Endodermal cell (in vitro differentiated cells): ENCODE measurements at regions not wholly inside any gene's neighbourhood (a gene's known extent, or its start where the extent isn't known, plus 50 kb on each side); places are given as distances from the start of the nearest gene placed in this dataset.

ENCODE experiments used
- DNase-seq: peaks from one replicate; pipeline ENCODE4 v3.0.0-alpha.2; 2017
- H3K27ac ChIP-seq: 2 replicates; pipeline ENCODE4 v1.5.1; 2013; ENCODE audit warnings: mild to moderate bottlenecking, low read depth, low read length, moderate library complexity
- H3K27me3 ChIP-seq: 2 replicates; pipeline ENCODE4 v1.6.1; 2013; ENCODE audit warnings: mild to moderate bottlenecking, low read length, moderate library complexity; ENCODE audit not compliant: insufficient read depth, control insufficient read depth, poor library complexity, severe bottlenecking
- H3K36me3 ChIP-seq: 2 replicates; pipeline ENCODE4 v1.7.0; 2013; ENCODE audit warnings: mild to moderate bottlenecking, low read length, moderate library complexity; ENCODE audit not compliant: control insufficient read depth, insufficient read depth
- H3K4me1 ChIP-seq: one replicate; pipeline ENCODE4 v1.7.0; 2013; ENCODE audit warnings: low read length; ENCODE audit not compliant: control insufficient read depth, insufficient read depth
- H3K4me3 ChIP-seq: 2 replicates; pipeline ENCODE4 v1.5.1; 2013; ENCODE audit warnings: mild to moderate bottlenecking, low read length, moderate library complexity
- H3K9ac ChIP-seq: 2 replicates; pipeline ENCODE4 v1.6.1; 2013; ENCODE audit warnings: mild to moderate bottlenecking, low read length, moderate library complexity; ENCODE audit not compliant: poor library complexity, severe bottlenecking; ENCODE audit errors: extremely low read depth
- H3K9me3 ChIP-seq: 2 replicates; pipeline ENCODE4 v1.6.1; 2013; ENCODE audit warnings: mild to moderate bottlenecking, low read length, moderate library complexity; ENCODE audit not compliant: control insufficient read depth
- H3K27ac Mint-ChIP-seq: 2 replicates; pipeline ENCODE4 v1.8.0; 2020; ENCODE audit warnings: mixed read lengths
- H3K27me3 Mint-ChIP-seq: 2 replicates; pipeline ENCODE4 v1.8.0; 2021; ENCODE audit warnings: mild to moderate bottlenecking, mixed read lengths; ENCODE audit not compliant: insufficient read depth
- H3K36me3 Mint-ChIP-seq: 2 replicates; pipeline ENCODE4 v1.8.0; 2020; ENCODE audit warnings: low read depth, mixed read lengths
- H3K4me1 Mint-ChIP-seq: 2 replicates; pipeline ENCODE4 v1.8.0; 2020; ENCODE audit warnings: mixed read lengths
- H3K4me3 Mint-ChIP-seq: 2 replicates; pipeline ENCODE4 v1.8.0; 2020; ENCODE audit warnings: mild to moderate bottlenecking, moderate library complexity, mixed read lengths
- H3K9me3 Mint-ChIP-seq: 2 replicates; pipeline ENCODE4 v1.8.0; 2020; ENCODE audit warnings: mild to moderate bottlenecking, mixed read lengths
- WGBS, 2 experiments: methylation state at CpG; one replicate each; pipeline versions ENCODE4 v1.1.5 to v1.1.7; 2013; ENCODE audit warnings: missing lambda C conversion rate in 2 of 2, mixed read lengths in 1 of 2; ENCODE audit not compliant: insufficient coverage in 1 of 2, insufficient read length in 1 of 2; 5-methylcytosine and 5-hydroxymethylcytosine counted together
- TF ChIP-seq, protein P1 (sequence below): fragments of 200-600 bp; sonication (generic); conservative IDR thresholded peaks from 2 replicates; pipeline ENCODE4 v1.5.0; 2021; ENCODE audit warnings: antibody characterized with exemption, mild to moderate bottlenecking

DNA sequence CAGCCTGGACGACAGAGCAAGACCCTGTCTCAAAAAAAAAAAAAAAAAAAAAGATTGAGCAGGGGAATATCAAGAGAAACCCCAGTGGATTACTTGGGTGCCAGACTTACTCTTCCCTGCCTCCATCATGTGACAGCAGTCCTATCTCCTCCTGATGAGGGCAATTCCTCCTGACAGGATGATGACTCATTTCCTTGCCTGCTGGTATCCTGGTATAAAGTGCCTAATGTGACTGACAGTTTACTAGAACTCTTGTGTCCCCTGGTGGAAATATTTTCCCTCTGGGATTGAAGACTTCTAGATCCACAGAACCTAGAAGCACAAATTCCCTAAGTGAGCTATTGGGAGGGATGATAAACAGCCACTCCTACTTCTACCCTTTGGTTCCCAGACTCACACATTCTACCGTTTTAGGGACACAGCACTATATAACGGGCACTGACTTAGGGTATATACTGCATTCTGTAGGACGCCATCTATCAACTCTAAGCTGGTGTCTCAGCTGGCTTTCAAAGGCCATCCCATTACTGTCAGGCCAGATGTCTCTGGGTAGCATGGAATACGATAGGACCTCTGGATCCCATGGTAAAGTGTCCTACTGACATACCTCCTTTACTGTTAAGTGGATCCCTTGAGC is 114.6 kb upstream of the MED13 start:
- Mint-ChIP-seq H3K36me3 (no peaks in the 10 kb centered on the region), H3K4me1 (no peaks in the 10 kb centered on the region), H3K9me3 (peaks cover 10% of the 10 kb centered on the region), H3K4me3 (no peak overlapping the region), H3K27ac (no peak overlapping the region), H3K27me3 (peaks cover 8% of the 10 kb centered on the region)
- Histone ChIP-seq H3K27me3 (no peaks in the 10 kb centered on the region), H3K36me3 (no peaks in the 10 kb centered on the region), H3K4me1 (no peaks in the 10 kb centered on the region), H3K4me3 (no peak overlapping the region), H3K9me3 (peaks cover 10% of the 10 kb centered on the region), H3K9ac (no peak overlapping the region), H3K27ac (no peak overlapping the region)
- no peak for DNase-seq
- TF ChIP-seq, protein P1, sequence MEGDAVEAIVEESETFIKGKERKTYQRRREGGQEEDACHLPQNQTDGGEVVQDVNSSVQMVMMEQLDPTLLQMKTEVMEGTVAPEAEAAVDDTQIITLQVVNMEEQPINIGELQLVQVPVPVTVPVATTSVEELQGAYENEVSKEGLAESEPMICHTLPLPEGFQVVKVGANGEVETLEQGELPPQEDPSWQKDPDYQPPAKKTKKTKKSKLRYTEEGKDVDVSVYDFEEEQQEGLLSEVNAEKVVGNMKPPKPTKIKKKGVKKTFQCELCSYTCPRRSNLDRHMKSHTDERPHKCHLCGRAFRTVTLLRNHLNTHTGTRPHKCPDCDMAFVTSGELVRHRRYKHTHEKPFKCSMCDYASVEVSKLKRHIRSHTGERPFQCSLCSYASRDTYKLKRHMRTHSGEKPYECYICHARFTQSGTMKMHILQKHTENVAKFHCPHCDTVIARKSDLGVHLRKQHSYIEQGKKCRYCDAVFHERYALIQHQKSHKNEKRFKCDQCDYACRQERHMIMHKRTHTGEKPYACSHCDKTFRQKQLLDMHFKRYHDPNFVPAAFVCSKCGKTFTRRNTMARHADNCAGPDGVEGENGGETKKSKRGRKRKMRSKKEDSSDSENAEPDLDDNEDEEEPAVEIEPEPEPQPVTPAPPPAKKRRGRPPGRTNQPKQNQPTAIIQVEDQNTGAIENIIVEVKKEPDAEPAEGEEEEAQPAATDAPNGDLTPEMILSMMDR, result no peak
- WGBS, 2 experiments, result 89 to 92% methylated on average over 4 to 5 of the region's 5 CpGs

DNA sequence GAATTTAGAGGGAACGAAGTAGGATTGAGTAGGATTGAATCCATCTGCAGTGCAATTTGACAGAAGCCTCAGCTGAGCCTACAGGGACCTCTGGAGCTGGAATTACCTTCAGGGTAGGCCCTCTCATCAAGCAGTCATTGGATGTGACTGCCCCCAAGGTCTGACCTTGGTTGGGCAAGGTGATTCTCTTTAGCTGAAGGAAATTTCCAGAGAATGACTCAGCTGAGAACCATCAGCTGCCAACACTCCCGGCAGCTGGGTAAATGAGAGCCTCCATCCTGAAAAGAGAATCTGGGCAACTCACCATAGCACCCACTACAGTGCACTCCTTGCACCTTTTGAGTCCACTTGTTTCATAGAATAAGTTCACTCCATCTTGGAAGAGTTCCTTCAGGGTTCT is 113.5 kb upstream of the MED13 start:
- Mint-ChIP-seq H3K36me3 (no peaks in the 10 kb centered on the region), H3K27ac (no peak overlapping the region), H3K4me3 (no peak overlapping the region), H3K9me3 (peaks cover 10% of the 10 kb centered on the region), H3K4me1 (no peaks in the 10 kb centered on the region), H3K27me3 (peaks cover 3% of the 10 kb centered on the region)
- Histone ChIP-seq H3K4me3 (no peak overlapping the region), H3K4me1 (no peaks in the 10 kb centered on the region), H3K9me3 (peaks cover 10% of the 10 kb centered on the region), H3K9ac (no peak overlapping the region), H3K36me3 (no peaks in the 10 kb centered on the region), H3K27ac (no peak overlapping the region), H3K27me3 (no peaks in the 10 kb centered on the region)
- DNase-seq, result no peak
- TF ChIP-seq, protein P1, result no peak
- WGBS, 2 experiments, result 97 to 100% methylated on average over 2 of the region's 2 CpGs

DNA sequence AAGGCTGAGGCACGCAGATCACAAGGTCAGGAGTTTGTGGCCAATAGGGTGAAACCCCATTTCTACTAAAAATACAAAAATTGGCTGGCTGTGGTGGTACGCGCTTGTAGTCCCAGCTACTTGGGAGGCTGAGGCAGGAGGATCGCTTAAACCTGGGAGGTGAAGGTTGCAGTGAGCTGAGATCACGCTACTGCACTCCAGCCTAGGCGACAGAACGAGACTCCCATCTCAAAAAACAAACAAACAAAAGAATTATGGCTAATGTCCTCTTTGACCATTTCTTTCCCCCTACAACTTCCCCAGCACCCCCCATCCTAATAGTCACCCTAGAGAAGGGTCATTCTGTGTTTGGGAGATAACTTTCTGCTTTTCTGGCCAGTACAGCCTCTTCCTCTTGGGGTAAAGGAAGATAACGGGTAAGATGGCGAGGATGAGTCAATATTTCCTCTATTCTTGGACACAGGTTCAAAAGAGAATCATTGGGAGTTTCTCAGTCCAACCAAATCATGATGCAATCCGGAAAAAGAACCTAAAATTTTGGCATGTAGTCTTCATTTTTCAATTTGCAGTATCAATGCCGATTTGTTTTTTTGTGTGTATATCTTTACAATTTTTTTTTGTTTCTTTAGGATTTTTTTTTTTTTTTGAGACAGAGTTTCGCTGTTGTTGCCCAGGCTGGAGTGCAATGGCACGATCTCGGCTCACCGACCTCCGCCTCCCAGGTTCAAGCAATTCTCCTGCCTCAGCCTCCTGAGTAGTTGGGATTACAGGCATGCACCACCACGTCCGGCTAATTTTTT is 107.6 kb upstream of the MED13 start:
- DNase-seq, result no peak
- Mint-ChIP-seq H3K4me3 (no peak overlapping the region), H3K27ac (no peak overlapping the region), H3K9me3 (no peaks in the 10 kb centered on the region), H3K36me3 (no peaks in the 10 kb centered on the region), H3K4me1 (no peaks in the 10 kb centered on the region), H3K27me3 (no peaks in the 10 kb centered on the region)
- Histone ChIP-seq H3K4me1 (no peaks in the 10 kb centered on the region), H3K36me3 (no peaks in the 10 kb centered on the region), H3K9me3 (no peaks in the 10 kb centered on the region), H3K27me3 (no peaks in the 10 kb centered on the region), H3K9ac (no peak overlapping the region), H3K4me3 (no peak overlapping the region), H3K27ac (no peak overlapping the region)
- WGBS, 2 experiments, result 92 to 95% methylated on average over 15 to 18 of the region's 18 CpGs
- TF ChIP-seq, protein P1, result no peak
